ENCODE measurements at regions not wholly inside any gene's neighbourhood (a gene's known extent, or its start where the extent isn't known, plus 50 kb on each side); places are given as distances from the start of the nearest gene placed in this dataset.

GRCh38 chr5:135266303-135266635 lies 132.8 kb downstream of the MACROH2A1 start:
- 79% methylated on average over 6 of the region's 6 CpGs for WGBS, 2 donors
- no peaks in the 10 kb centered on the region for H3K9me3 ChIP-seq
- no peaks in the 10 kb centered on the region for H3K27me3 ChIP-seq
- TF ChIP-seq EP300 (IDR thresholded peaks at IDR 0.05): no peak
- TF ChIP-seq POLR2AphosphoS5 (IDR thresholded peaks at IDR 0.05): no peak
- TF ChIP-seq, protein P1, sequence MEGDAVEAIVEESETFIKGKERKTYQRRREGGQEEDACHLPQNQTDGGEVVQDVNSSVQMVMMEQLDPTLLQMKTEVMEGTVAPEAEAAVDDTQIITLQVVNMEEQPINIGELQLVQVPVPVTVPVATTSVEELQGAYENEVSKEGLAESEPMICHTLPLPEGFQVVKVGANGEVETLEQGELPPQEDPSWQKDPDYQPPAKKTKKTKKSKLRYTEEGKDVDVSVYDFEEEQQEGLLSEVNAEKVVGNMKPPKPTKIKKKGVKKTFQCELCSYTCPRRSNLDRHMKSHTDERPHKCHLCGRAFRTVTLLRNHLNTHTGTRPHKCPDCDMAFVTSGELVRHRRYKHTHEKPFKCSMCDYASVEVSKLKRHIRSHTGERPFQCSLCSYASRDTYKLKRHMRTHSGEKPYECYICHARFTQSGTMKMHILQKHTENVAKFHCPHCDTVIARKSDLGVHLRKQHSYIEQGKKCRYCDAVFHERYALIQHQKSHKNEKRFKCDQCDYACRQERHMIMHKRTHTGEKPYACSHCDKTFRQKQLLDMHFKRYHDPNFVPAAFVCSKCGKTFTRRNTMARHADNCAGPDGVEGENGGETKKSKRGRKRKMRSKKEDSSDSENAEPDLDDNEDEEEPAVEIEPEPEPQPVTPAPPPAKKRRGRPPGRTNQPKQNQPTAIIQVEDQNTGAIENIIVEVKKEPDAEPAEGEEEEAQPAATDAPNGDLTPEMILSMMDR (IDR thresholded peaks at IDR 0.05): no peak
- TF ChIP-seq POLR2A (IDR thresholded peaks at IDR 0.05): no peak
- no peak overlapping the region for H3K4me3 ChIP-seq
- DNase-seq: no peak
- H3K27ac ChIP-seq: no peak overlapping the region
- intact Hi-C loops (cut with DNase I): no loop called here
- no peaks in the 10 kb centered on the region for H3K36me3 ChIP-seq
- H3K4me1 ChIP-seq: peaks cover 0 to 32% (median 17%) of the 10 kb centered on the region in 4 donors

DNA sequence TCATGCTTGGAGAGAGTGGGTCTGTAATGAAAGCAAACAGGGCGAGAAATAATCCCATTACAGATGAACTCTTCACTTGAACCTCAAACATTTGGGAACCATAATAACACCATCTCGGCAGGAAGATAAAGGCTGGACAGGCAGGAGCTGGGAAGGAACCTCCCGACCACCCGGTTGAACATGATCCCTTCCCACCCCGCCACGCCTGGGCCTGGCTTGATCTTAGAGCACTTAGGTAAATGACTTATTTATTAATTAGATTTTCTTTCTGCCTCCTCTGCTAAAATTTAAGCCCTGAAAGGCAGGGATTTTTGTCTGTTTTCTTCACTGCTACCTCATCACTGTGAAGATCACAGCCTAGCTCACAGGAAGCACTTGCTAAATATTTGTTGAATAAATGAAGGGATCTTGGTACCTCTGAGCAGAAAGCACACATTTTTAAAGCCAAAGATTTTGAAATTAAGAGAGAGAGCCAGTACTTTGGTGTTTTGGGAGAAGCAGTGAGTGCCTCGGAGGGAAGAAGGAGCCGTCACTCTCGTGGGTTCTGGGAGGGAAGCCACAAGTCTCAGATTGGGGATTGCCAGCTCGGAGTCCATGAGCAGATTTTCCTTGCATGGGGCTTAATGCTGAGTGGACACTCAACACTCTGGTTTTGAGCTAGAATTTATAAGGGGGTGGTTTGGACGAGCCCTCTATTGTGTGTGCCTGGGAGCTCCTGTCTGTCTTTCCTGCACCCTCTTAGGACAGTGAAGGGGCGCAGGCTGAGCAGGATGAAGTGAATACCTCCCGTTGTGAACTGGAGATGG lies 133.3 kb downstream of the MACROH2A1 start:
- Histone ChIP-seq H3K4me3 (no peak overlapping the region), H3K36me3 (no peaks in the 10 kb centered on the region), H3K27ac (no peak overlapping the region), H3K27me3 (no peaks in the 10 kb centered on the region), H3K9me3 (no peaks in the 10 kb centered on the region), H3K4me1 (peaks cover 0 to 31% (median 16%) of the 10 kb centered on the region in 4 donors)
- DNase-seq: no peak
- WGBS, 2 donors: 69 to 77% methylated on average over 13 of the region's 13 CpGs
- intact Hi-C loops (cut with DNase I): no loop called here
- no peak for TF ChIP-seq POLR2A (IDR thresholded peaks at IDR 0.05)
- TF ChIP-seq EP300 (IDR thresholded peaks at IDR 0.05): no peak
- TF ChIP-seq, protein P1 (IDR thresholded peaks at IDR 0.05): no peak
- TF ChIP-seq POLR2AphosphoS5 (IDR thresholded peaks at IDR 0.05): no peak

- 57 to 80% methylated on average over 17 of the region's 17 CpGs for WGBS, 2 donors
- Histone ChIP-seq H3K9me3 (no peaks in the 10 kb centered on the region), H3K36me3 (no peaks in the 10 kb centered on the region), H3K4me1 (peaks cover 0 to 22% (median 7%) of the 10 kb centered on the region in 4 donors), H3K27me3 (no peaks in the 10 kb centered on the region), H3K4me3 (no peak overlapping the region), H3K27ac (no peak overlapping the region)
- DNase-seq: no peak
- intact Hi-C loops (cut with DNase I): no loop called here
- TF ChIP-seq EP300 (IDR thresholded peaks at IDR 0.05): no peak
- TF ChIP-seq, protein P1 (IDR thresholded peaks at IDR 0.05): no peak
- TF ChIP-seq POLR2AphosphoS5 (IDR thresholded peaks at IDR 0.05): no peak
- TF ChIP-seq POLR2A (IDR thresholded peaks at IDR 0.05): no peak
These were observed 134.3 kb downstream of the MACROH2A1 start for GRCh38 chr5:135264451-135265440.

DNA sequence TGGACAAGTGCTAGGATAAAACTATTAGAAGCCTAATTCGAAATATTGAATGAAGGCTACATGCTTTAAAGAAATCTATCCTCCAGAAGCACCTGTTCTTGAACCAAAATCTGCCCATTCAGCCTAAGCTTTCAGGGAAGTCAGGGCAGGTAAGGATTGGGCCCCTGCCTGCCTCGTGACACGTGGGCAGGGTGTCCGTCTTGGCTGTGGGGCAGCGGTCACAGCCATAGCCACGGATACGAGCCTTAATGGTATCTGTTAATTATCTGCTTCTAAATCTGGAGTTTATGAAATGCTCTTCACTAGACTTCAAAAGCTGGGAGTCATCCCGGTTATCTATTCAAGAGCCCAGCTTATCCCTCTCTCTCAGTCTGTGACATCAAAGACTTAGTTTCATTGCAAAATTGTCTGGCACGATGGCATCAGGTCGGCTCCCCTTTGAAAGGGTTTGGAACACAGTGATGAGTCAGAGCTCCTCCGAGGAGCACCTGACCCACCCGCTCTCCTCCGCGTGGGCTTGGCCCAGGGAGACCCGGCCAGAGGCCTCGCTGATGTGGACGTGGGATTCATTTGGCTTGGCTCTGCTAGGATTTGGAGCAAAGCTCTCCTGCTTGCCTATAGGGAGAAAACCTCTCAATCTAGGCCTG lies 135.9 kb downstream of the MACROH2A1 start:
- H3K36me3 ChIP-seq: no peaks in the 10 kb centered on the region
- H3K9me3 ChIP-seq: no peaks in the 10 kb centered on the region
- TF ChIP-seq EP300 (IDR thresholded peaks at IDR 0.05) (no peak), POLR2A (IDR thresholded peaks at IDR 0.05) (no peak), POLR2AphosphoS5 (IDR thresholded peaks at IDR 0.05) (no peak)
- TF ChIP-seq, protein P1 (IDR thresholded peaks at IDR 0.05): no peak
- peaks cover 0 to 12% (median 0%) of the 10 kb centered on the region in 4 donors for H3K4me1 ChIP-seq
- no peak overlapping the region for H3K4me3 ChIP-seq
- no peak overlapping the region for H3K27ac ChIP-seq
- DNase-seq: no peak
- H3K27me3 ChIP-seq: no peaks in the 10 kb centered on the region
- WGBS, 2 donors: 88 to 91% methylated on average over 17 of the region's 17 CpGs
- intact Hi-C loops (cut with DNase I): no loop called here
